Choroid plexus epithelial cell (primary cell): ENCODE measurements at regions not wholly inside any gene's neighbourhood (a gene's known extent, or its start where the extent isn't known, plus 50 kb on each side); places are given as distances from the start of the nearest gene placed in this dataset.

Source experiments
- DNase-seq: peaks from one replicate; pipeline ENCODE4 v3.0.0-alpha.2; 2010; ENCODE audit warnings: low read depth
- H3K4me3 ChIP-seq: 2 replicates; pipeline ENCODE4 v1.5.1; 2011; ENCODE audit warnings: low read depth, mild to moderate bottlenecking, control low read depth, low read length, moderate library complexity
- CTCF ChIP-seq: conservative IDR thresholded peaks from 2 replicates; pipeline ENCODE4 v1.5.1; 2011; ENCODE audit warnings: low read depth, mild to moderate bottlenecking, control low read depth, inconsistent platforms, low read length, moderate library complexity

GRCh38 chr2:188766471-188766856 lies 207.7 kb upstream of the COL3A1 start:
- DNase-seq, result no peak
- no peak for TF ChIP-seq CTCF
- H3K4me3 ChIP-seq, result no peak overlapping the region

GRCh38 chr2:188767176-188767575 lies 207.0 kb upstream of the COL3A1 start:
- no peak for DNase-seq
- no peak overlapping the region for H3K4me3 ChIP-seq
- no peak for TF ChIP-seq CTCF

- TF ChIP-seq CTCF, result no peak
- no peak for DNase-seq
- H3K4me3 ChIP-seq, result no peak overlapping the region
These were observed 203.9 kb upstream of the COL3A1 start for GRCh38 chr2:188770296-188770695.

GRCh38 chr2:188773075-188773474 lies 201.1 kb upstream of the COL3A1 start:
- TF ChIP-seq CTCF, result no peak
- peak; percentile 84 for DNase-seq
- H3K4me3 ChIP-seq, result no peak overlapping the region

GRCh38 chr2:188776634-188777033 lies 197.5 kb upstream of the COL3A1 start:
- H3K4me3 ChIP-seq, result no peak overlapping the region
- TF ChIP-seq CTCF, result no peak
- DNase-seq, result peak; percentile 91

- H3K4me3 ChIP-seq, result no peak overlapping the region
- no peak for TF ChIP-seq CTCF
- DNase-seq, result no peak
These were observed 189.9 kb upstream of the COL3A1 start for GRCh38 chr2:188784269-188784762.

- no peak for DNase-seq
- no peak overlapping the region for H3K4me3 ChIP-seq
- TF ChIP-seq CTCF, result no peak
These were observed 189.1 kb upstream of the COL3A1 start for GRCh38 chr2:188785061-188785460.
